ENCODE measurements at regions not wholly inside any gene's neighbourhood (a gene's known extent, or its start where the extent isn't known, plus 50 kb on each side); places are given as distances from the start of the nearest gene placed in this dataset.

DNA sequence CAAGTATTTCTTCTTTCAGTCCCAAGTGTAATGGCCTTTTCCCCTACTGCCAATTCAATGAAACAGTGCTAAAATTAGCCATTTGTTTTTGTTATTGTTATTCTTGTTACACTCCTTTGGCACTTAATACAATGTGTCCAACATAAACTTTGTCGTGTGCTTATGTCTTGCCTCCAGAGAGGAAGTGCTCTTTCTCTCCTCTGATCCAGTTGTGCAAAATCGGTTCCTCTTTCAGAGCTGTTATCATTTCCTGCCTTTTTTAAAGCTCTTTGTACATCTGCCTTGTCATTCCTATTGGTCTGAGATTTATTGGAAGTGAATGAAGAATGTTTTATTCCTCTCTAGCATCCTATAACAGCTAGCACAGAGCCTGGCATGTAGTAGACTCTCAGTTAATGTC is 623.2 kb upstream of the ID2 start:
- H4K20me1 ChIP-seq (ENCODE audit: insufficient read depth) = no peaks in the 10 kb centered on the region
- H3K79me2 ChIP-seq (ENCODE audit: insufficient read depth, low read depth) = no peaks in the 10 kb centered on the region
- H3K4me2 ChIP-seq = no peak overlapping the region
- TF ChIP-seq CTCF (conservative IDR thresholded peaks at IDR 0.05; ENCODE audit: low read depth, low read length) = no peak
- H3K4me1 ChIP-seq (ENCODE audit: low read depth, poor library complexity, severe bottlenecking) = no peaks in the 10 kb centered on the region
- H3K9ac ChIP-seq = no peak overlapping the region
- no peak overlapping the region for H3K4me3 ChIP-seq (IDR thresholded peaks at IDR 0.05; ENCODE audit: insufficient read depth, low read depth, low read length)
- no peaks in the 10 kb centered on the region for H3K27me3 ChIP-seq (ENCODE audit: insufficient read depth, low read depth)
- no peak overlapping the region for H3K27ac ChIP-seq
- no peaks in the 10 kb centered on the region for H3K36me3 ChIP-seq (ENCODE audit: insufficient read depth)
- H2AFZ ChIP-seq (ENCODE audit: low read depth) = no peak overlapping the region

- H3K79me2 ChIP-seq (ENCODE audit: insufficient read depth, low read depth) = no peaks in the 10 kb centered on the region
- no peak overlapping the region for H3K4me3 ChIP-seq (IDR thresholded peaks at IDR 0.05; ENCODE audit: insufficient read depth, low read depth, low read length)
- no peaks in the 10 kb centered on the region for H3K36me3 ChIP-seq (ENCODE audit: insufficient read depth)
- H4K20me1 ChIP-seq (ENCODE audit: insufficient read depth) = no peaks in the 10 kb centered on the region
- H3K4me1 ChIP-seq (ENCODE audit: low read depth, poor library complexity, severe bottlenecking) = no peaks in the 10 kb centered on the region
- no peak overlapping the region for H3K27ac ChIP-seq
- no peak for TF ChIP-seq CTCF (conservative IDR thresholded peaks at IDR 0.05; ENCODE audit: low read depth, low read length)
- no peak overlapping the region for H3K9ac ChIP-seq
- no peaks in the 10 kb centered on the region for H3K27me3 ChIP-seq (ENCODE audit: insufficient read depth, low read depth)
- H3K4me2 ChIP-seq = no peak overlapping the region
- H2AFZ ChIP-seq (ENCODE audit: low read depth) = no peak overlapping the region
These were observed 622.6 kb upstream of the ID2 start for GRCh38 chr2:8059255-8059654.

- Histone ChIP-seq H3K27ac (no peak overlapping the region), H3K79me2 (ENCODE audit: insufficient read depth, low read depth) (no peaks in the 10 kb centered on the region), H3K9ac (no peak overlapping the region), H3K36me3 (ENCODE audit: insufficient read depth) (no peaks in the 10 kb centered on the region), H2AFZ (ENCODE audit: low read depth) (no peak overlapping the region), H4K20me1 (ENCODE audit: insufficient read depth) (no peaks in the 10 kb centered on the region), H3K4me3 (IDR thresholded peaks at IDR 0.05; ENCODE audit: insufficient read depth, low read depth, low read length) (no peak overlapping the region), H3K4me1 (ENCODE audit: low read depth, poor library complexity, severe bottlenecking) (no peaks in the 10 kb centered on the region), H3K4me2 (no peak overlapping the region), H3K27me3 (ENCODE audit: insufficient read depth, low read depth) (no peaks in the 10 kb centered on the region)
- no peak for TF ChIP-seq CTCF (conservative IDR thresholded peaks at IDR 0.05; ENCODE audit: low read depth, low read length)
These were observed 622.1 kb upstream of the ID2 start for GRCh38 chr2:8059794-8060193.

- Histone ChIP-seq H3K9ac (no peak overlapping the region), H3K79me2 (ENCODE audit: insufficient read depth, low read depth) (no peaks in the 10 kb centered on the region), H3K4me3 (IDR thresholded peaks at IDR 0.05; ENCODE audit: insufficient read depth, low read depth, low read length) (no peak overlapping the region), H3K27me3 (ENCODE audit: insufficient read depth, low read depth) (no peaks in the 10 kb centered on the region), H3K27ac (no peak overlapping the region), H3K4me1 (ENCODE audit: low read depth, poor library complexity, severe bottlenecking) (no peaks in the 10 kb centered on the region), H4K20me1 (ENCODE audit: insufficient read depth) (no peaks in the 10 kb centered on the region), H2AFZ (ENCODE audit: low read depth) (no peak overlapping the region), H3K36me3 (ENCODE audit: insufficient read depth) (no peaks in the 10 kb centered on the region), H3K4me2 (no peak overlapping the region)
- no peak for TF ChIP-seq CTCF (conservative IDR thresholded peaks at IDR 0.05; ENCODE audit: low read depth, low read length)
These were observed 620.6 kb upstream of the ID2 start for GRCh38 chr2:8061219-8061618.

DNA sequence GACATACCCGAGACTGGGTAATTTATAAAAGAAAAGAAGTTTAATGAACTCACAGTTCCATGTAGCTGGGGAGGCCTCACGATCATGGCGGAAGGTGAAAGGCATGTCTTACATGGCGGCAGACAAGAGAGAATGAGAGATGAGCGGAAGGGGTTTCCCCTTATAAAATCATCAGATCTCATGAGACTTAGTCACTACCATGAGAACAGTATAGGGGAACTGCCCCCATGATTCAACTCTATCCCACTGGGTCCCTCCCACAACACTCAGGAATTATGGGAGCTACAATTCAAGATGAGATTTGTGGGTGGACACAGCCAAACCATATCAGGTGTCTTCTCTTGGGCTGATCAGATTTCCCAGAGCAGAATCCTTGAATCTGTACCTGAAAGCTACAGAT is 617.3 kb upstream of the ID2 start:
- Histone ChIP-seq H3K4me3 (IDR thresholded peaks at IDR 0.05; ENCODE audit: insufficient read depth, low read depth, low read length) (no peak overlapping the region), H3K9ac (no peak overlapping the region), H2AFZ (ENCODE audit: low read depth) (no peak overlapping the region), H3K4me2 (no peak overlapping the region), H3K27me3 (ENCODE audit: insufficient read depth, low read depth) (no peaks in the 10 kb centered on the region), H4K20me1 (ENCODE audit: insufficient read depth) (no peaks in the 10 kb centered on the region), H3K27ac (no peak overlapping the region), H3K36me3 (ENCODE audit: insufficient read depth) (no peaks in the 10 kb centered on the region), H3K79me2 (ENCODE audit: insufficient read depth, low read depth) (no peaks in the 10 kb centered on the region), H3K4me1 (ENCODE audit: low read depth, poor library complexity, severe bottlenecking) (no peaks in the 10 kb centered on the region)
- no peak for TF ChIP-seq CTCF (conservative IDR thresholded peaks at IDR 0.05; ENCODE audit: low read depth, low read length)

Data from KMS-11 (cell line).